GM12875 (cell line): ENCODE measurements at regions not wholly inside any gene's neighbourhood (a gene's known extent, or its start where the extent isn't known, plus 50 kb on each side); places are given as distances from the start of the nearest gene placed in this dataset.

Experiments used
- H3K4me3 ChIP-seq: one replicate; pipeline ENCODE4 v1.5.1; 2011; ENCODE audit warnings: low read depth, low read length, control low read depth
- CTCF ChIP-seq: IDR thresholded peaks from 2 replicates; pipeline ENCODE4 v1.5.1; 2011; ENCODE audit warnings: low read depth, mild to moderate bottlenecking, control low read depth, inconsistent platforms, low read length, moderate library complexity, borderline replicate concordance; ENCODE audit not compliant: insufficient read depth

GRCh38 chr12:77615332-77615731 lies 215.4 kb upstream of the NAV3 start:
- H3K4me3 ChIP-seq: no peak overlapping the region
- no peak for TF ChIP-seq CTCF

- TF ChIP-seq CTCF: no peak
These were observed 217.3 kb upstream of the NAV3 start for GRCh38 chr12:77613411-77613810.

GRCh38 chr12:77610446-77610845 lies 220.2 kb upstream of the NAV3 start:
- no peak for TF ChIP-seq CTCF
- no peak overlapping the region for H3K4me3 ChIP-seq

More at GRCh38 chr12:77613411-77613810, 217.3 kb upstream of the NAV3 start:
- H3K4me3 ChIP-seq: no peak overlapping the region

- no peak overlapping the region for H3K4me3 ChIP-seq
- TF ChIP-seq CTCF: no peak
These were observed 221.7 kb upstream of the NAV3 start for GRCh38 chr12:77609016-77609415.

- no peak overlapping the region for H3K4me3 ChIP-seq
- TF ChIP-seq CTCF: no peak
These were observed 222.3 kb upstream of the NAV3 start for GRCh38 chr12:77608271-77608824.

- H3K4me3 ChIP-seq: no peak overlapping the region
- no peak for TF ChIP-seq CTCF
These were observed 224.3 kb upstream of the NAV3 start for GRCh38 chr12:77606348-77606747.

GRCh38 chr12:77603946-77604345 lies 226.7 kb upstream of the NAV3 start:
- TF ChIP-seq CTCF: no peak
- no peak overlapping the region for H3K4me3 ChIP-seq
